ENCODE measurements at regions not wholly inside any gene's neighbourhood (a gene's known extent, or its start where the extent isn't known, plus 50 kb on each side); places are given as distances from the start of the nearest gene placed in this dataset.

GRCh38 chr11:120035756-120036155 is 102.2 kb downstream of the TRIM29 start:
- TF ChIP-seq CTCF (IDR thresholded peaks at IDR 0.05) (no peak), POLR2AphosphoS5 (IDR thresholded peaks at IDR 0.05) (no peak), POLR2A (IDR thresholded peaks at IDR 0.05) (no peak)
